ENCODE measurements at regions not wholly inside any gene's neighbourhood (a gene's known extent, or its start where the extent isn't known, plus 50 kb on each side); places are given as distances from the start of the nearest gene placed in this dataset.

- TF ChIP-seq, protein P1, sequence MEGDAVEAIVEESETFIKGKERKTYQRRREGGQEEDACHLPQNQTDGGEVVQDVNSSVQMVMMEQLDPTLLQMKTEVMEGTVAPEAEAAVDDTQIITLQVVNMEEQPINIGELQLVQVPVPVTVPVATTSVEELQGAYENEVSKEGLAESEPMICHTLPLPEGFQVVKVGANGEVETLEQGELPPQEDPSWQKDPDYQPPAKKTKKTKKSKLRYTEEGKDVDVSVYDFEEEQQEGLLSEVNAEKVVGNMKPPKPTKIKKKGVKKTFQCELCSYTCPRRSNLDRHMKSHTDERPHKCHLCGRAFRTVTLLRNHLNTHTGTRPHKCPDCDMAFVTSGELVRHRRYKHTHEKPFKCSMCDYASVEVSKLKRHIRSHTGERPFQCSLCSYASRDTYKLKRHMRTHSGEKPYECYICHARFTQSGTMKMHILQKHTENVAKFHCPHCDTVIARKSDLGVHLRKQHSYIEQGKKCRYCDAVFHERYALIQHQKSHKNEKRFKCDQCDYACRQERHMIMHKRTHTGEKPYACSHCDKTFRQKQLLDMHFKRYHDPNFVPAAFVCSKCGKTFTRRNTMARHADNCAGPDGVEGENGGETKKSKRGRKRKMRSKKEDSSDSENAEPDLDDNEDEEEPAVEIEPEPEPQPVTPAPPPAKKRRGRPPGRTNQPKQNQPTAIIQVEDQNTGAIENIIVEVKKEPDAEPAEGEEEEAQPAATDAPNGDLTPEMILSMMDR (IDR thresholded peaks at IDR 0.05; ENCODE audit: extremely low read depth in 1 of 2, insufficient read depth in 1 of 2, low read depth in 1 of 2, low read length in 2 of 2), result no peak
- TF ChIP-seq EZH2 (IDR thresholded peaks at IDR 0.05; ENCODE audit: borderline replicate concordance, low read depth, low read length, severe bottlenecking), result no peak
- TF ChIP-seq, protein P2, sequence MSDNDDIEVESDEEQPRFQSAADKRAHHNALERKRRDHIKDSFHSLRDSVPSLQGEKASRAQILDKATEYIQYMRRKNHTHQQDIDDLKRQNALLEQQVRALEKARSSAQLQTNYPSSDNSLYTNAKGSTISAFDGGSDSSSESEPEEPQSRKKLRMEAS (IDR thresholded peaks at IDR 0.05; ENCODE audit: insufficient read depth, insufficient read length), result no peak
- no peak for TF ChIP-seq POLR2A (IDR thresholded peaks at IDR 0.05; ENCODE audit: low read depth, low read length)
These were observed 427.5 kb upstream of the KIF2A start for GRCh38 chr5:61878471-61878870.
